RPMI8226 (cell line): ENCODE measurements at regions not wholly inside any gene's neighbourhood (a gene's known extent, or its start where the extent isn't known, plus 50 kb on each side); places are given as distances from the start of the nearest gene placed in this dataset.
A peak's percentile ranks its signal among the peaks of the same experiment; 100 is the strongest.

Experiments used
- DNase-seq: peaks from one replicate; pipeline ENCODE4 v3.0.0-alpha.2; 2015

DNA sequence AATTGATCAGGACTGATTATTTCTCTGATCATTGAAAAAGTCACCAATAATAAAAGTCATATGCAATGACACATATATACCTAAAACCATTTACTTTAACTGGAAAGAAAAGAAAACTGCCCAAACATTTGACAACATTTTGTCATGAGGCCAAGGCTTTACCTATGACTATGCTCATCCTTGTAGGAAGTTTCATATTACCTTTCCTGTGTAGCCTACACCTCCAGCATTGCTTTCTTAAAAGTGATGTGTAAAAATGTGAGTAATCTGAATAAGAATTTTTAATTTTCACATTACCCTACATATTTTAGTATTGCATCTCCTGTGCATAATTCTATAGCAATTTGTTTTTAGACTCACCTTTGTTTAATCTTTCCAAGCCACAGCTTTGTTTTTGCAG lies 419.8 kb upstream of the FIGN start:
- no peak for DNase-seq

DNA sequence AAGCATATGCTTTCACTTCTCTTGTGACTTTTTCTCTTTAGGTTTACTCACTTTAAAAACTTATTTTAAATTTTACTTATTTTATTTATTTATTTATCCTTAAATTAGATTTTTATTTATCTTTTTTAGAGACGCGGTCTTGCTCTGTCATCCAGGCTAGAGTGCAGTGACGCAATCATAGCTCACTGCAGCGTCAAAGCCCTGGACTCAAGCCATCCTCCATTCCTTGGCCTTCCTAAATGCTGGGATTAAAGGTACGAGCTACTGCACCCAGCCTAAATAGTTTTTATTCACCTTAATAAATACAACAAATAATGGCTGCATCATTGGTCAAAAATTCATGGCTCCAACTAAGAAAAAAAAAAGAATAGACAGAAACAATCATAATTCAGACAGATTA lies 415.7 kb upstream of the FIGN start:
- DNase-seq: no peak

DNA sequence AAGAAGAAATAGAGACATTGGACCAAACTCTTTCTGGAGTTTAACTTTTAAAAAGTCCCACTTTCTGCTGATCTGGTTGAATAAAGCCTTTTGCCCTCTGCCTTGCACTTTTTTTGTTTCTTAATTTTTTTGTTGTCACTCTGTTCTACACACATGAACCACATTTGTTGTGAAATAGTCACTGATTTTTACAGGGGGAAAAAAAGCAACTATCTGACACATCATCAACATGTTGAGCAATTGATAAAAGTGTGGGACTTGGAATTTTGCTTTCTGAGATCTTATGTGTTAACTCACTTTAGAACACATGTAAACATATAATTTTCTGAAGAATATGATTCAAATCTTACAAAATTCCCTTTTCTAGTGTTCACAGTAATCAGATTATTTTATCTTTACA lies 414.8 kb upstream of the FIGN start:
- no peak for DNase-seq

DNA sequence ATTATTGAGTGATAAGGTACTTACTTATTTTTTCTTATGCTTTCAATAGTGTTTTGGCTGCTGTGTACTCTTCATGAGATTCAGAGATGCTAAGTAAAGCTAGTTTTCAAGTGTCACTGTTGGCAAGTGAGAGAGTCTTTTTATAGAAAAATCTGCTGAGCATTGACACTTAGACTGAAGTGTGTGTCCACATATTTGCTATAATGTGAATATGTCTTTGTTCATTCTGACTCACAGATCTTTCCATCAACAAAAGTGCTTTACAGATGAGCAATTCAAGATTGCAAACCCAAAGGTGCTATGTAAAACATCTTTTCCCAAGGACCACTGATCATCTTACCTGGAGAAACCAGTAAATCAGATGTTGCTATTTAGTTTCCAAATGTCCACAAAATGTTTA lies 410.6 kb upstream of the FIGN start:
- no peak for DNase-seq

DNA sequence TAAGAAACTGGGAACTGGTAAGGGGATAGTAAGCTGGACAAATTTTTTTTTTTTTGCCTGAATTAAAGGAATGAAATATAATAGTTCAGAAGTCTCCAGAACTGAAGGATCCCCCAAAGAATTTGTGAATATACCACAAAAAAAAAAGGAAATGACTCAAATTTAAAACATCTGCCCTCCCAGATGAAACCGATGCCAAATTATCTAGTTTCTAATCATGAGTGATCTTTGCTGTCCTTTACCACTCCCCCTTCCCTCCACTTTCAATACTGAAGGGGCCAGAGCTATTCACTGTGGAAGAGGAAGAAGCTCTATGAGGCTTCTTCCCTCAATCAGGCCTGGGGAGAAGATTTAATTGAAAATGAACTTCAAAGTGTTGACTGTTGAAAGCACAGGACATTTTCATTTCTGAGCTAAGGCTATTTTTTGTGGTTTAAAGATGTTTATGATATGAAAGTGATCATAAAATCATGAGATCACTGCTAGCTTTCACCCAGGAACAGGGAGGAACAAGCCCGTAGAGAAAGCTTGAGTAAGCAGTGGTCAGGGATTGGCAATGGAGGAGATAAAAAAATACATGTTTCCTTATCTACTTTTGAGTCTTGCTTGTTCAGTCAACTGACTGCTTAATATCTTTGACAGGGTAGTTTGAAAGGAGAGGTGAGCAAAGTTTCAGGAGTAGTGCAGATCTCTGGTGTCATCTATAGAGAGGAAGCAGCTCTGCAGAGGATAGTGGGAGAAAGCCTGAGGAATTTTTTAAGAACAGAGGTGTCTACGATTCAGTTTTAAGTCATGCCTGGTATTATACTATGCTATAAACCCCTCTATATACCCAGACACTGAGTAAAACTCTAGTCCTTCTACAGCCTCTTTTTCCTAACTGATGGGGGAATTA lies 409.5 kb upstream of the FIGN start:
- peak; percentile 40 for DNase-seq

DNA sequence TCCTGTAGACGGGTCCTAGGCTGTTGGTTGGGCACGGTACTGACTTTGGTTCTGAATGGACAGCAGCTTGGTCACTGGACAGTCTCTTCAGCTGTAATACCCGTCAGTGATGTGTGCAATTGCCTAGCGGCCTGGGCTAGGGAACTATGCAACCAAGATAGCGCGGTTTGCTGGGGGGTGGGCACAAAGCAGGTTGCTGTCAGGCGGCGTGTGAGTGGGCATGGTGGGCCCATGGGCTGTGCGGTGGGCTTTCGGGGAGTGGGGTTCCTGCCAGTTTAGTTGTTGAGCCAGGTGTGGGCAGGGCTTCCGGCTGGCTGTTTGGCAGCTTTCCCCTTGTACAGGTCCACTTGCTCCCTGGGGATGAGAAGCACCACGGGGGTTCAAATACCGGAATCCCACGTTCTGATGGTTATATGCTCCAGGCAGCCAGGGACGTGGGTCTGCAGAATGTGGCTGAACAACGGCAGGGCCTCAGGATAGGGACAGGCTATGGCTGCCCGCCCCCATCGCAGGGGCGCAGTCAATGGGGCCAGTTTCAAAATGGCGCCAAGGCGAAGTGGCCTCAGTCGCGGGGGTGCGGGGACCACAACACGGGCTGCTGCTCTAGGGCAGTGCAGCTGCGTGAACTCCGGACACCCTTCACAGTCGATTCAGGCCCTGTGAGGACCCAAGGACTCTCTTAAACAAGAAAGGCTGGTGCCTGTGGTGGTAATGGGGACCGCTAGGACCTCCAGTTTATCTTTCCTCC lies 407.5 kb upstream of the FIGN start:
- no peak for DNase-seq

DNA sequence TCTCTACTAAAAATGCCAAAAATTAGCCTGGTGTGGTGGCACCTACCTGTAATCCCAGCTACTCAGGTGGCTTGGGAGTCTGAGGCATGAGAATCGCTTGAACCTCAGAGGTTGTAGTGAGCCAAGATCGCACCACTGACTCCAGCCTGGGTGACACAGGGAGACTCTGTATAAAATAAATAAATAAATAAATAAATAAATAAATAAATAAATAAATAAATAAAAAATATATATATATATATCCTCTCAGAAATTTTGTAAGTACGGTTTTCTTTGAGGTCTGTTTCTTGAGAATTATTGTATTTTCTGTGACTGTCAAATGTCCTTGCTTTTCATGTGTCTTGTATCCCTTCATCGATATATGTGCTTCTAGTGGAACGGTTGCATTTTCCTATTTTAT lies 406.9 kb upstream of the FIGN start:
- DNase-seq: no peak

DNA sequence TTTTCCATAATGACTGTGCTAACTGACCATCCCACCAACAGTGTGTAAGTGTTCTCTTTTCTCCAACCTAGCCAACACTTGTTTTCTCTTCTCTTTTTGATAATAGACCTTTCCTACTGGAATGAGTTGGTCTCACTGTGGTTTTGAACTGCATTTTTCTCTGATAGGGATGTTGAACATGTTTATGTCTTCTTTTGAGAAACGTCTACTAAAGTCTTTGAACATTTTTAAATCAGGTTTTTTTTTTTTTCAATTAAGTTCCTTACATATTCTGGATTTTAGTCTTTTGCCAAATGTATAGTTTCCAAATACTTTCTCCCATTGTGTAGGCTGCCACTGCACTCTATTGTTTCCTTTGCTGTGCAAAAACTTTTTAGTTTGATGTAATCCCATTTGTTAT lies 405.5 kb upstream of the FIGN start:
- no peak for DNase-seq

DNA sequence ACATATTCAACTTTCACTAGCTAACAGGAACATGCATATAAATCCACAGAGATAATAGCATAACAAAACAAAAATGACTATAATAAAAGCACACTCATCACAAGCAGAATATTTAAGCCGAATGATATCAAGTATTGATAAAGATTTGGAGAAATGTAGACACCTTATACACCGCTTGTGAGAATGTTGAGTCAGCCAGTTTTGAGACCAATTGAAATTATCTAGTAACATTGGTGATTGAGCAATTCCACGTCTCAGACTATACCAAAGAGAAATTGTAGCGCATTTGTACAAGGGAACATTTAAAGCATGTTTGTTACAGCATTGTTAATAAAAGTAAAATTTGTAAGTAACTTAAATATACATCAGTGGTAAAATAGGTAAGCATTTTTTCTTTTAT lies 402.9 kb upstream of the FIGN start:
- DNase-seq: no peak

DNA sequence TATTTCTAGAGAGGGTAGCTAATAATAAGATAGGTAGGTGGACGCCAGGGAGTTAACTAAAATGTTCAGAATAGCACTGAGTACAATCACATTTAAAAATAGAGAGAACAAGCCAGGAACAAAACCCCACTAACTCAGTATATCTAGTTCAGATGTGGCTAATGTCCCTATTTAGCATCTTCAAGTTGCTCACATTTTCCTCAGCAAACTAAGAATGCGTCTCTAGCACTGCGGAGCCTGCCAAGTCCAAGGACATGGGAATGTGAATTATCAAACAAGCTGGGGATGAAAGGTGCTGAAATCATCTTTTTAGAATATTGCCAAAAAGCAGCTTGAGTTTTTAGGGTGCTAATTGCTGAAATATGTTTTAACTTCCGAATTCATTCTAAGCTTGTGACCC lies 398.5 kb upstream of the FIGN start:
- DNase-seq: no peak

DNA sequence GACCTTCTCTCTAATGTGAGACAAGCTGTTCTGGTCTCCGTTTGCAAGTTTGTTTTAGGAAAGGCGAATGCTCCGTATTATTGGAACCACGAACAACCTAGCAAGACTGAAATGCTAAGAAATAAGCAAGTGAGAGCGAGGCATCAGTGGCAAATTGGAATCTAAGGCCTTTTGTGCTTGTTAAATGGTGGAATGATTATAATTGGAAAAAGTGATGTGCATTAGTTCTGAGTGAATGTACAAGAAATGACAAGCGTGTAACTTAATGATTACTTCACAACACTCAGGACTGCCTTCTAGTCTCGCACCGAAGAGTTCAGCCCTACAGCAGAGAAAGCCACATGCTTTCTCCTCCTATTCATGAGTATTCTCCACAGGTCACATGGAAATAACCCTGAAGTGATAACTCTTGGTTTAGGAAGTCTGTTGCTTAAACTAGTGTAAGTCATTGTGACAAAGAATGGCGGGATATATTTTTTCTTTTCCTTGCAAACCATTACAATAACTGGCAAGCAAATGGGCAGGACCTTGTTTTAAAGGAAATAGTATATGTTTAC lies 392.2 kb upstream of the FIGN start:
- DNase-seq: no peak

DNA sequence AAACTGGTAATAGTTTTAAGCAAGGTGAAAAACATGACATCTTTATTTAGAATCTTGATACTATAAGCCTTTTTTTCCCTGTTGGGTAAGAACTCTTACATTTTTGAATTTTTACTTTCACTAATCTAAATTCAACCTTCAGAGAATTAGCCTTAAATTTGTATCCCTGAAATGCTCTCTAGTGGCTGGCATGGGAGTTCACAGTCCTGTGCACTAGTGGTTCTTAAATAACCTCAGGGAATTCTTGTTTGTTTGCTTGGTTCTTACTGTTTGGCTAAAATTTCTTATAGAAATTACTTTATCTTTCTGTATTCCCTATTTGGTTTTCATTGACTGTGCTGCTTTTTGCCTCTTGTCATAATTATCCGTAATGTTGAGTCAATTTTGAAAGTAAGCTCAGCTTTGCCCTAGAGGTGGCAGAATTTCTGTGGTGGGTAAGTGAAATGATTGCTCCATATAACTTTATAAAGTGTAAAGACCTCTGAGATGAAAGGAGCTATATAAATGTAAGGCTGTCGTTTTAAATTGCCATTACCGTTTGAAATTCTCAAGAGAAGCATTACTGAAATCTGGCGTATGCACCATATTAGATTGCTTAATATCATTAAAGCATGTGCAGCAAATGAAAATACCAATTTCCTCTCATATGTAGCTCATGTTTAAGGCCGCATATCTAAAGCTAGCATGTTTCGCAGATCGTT lies 391.3 kb upstream of the FIGN start:
- DNase-seq: peak; percentile 16

DNA sequence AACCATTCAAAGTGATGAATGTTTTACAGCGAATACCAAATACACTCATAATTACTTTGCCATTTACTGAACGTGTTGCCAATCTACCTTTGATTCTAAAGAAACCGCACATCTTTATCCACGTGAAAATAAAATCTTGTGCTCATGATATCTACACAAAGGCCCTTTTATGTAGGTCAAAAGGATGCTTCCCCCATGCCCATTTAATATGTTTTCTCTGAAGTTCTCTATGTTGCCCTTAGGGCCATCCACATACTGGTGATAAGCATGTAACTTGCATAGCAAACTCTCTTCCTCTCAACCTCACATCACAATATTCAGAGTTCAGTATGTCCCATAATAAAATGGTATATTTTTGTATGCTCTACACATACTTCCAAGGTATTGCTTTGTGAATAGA lies 380.0 kb upstream of the FIGN start:
- no peak for DNase-seq

DNA sequence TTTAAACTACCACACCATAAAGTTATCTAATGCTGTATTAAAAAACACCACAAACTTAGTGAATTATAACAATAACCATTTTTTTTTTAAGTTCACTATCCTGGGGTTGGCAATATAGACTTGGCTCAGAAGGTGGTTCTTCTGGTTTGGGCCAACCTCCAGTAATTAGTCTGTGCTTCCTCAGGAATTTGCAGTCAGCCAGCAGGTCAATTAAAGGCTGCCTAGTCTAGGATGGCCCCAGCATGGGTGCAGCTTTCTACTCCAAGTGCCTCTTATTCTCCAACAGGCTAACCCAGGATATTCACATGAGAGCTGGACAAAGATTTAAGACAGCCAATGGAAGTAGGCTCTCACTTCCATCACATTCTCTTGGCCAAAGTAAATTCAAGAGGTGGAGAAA lies 379.1 kb upstream of the FIGN start:
- DNase-seq: no peak

DNA sequence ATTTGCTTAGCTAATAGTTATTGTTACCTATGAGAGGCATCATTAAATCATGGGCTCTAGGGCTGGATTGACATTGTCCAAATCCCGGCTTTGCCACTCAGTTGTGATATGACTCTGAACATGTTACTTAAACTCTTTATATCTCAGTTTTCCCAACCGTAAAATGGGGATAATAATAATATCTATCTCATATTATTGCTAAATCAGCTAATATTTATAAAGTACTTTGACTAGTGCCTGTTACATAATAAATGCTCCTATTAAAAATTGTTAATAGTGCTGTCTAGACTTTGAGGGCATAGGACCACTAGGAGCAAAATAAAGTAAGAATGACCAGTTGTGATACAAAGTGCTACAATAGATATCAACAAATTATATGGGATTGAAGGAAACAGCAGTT lies 376.3 kb upstream of the FIGN start:
- DNase-seq: no peak

DNA sequence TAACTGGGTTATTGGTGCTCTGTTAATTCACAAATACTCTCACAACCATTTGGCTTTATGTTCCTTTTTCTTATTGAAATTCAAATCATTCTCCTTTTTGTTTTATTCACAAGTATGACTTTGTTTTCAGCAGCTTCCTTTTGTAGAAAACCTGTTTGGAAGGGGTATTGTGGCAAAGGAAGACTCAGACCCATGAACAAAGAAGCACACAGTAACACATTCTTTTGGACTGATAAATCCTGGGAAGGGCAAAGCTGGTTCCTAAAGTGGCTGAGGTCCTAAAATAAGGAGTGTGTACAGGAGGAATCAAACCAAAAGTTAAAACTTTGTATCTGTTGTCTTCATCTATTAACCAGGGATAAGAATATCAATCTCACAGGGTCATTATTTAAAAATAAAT lies 374.7 kb upstream of the FIGN start:
- no peak for DNase-seq

DNA sequence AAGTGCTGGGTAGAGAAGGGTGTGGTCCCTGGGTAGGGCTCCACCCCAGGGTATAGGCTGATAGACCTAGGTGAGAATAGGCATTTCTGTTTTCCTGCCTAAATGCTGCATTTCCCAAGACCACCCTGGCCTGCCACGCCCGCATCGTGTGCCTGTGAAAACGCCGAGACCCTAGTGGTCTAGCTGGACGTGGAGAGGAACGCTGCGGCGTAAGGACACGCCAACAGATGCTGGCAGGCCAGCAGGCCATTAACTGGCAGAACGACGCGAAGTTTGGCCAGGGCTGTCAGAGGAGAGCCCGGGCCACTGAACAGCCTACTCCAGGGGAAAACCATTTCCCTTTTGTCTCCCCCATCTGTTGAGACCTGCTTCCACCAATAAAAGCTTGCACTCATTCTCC lies 373.2 kb upstream of the FIGN start:
- DNase-seq: no peak

DNA sequence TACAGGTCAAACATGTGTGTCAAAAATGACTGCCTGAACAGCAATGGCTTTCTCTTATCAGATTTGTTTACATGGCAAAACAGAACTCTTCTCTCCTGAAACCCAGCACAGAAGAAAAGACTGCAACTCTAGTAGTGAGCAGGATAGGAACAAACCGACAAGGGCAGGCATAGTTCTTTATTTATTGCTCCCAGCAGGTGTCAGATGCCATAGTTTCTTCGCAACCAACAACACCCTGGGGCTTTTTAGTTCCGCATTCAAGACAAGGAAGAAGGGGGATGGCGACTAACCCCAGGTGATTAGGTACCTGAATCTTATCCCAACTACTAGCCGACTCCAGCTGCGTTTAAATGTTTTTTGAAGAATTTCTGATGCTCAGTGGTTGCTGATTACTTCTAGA lies 367.5 kb upstream of the FIGN start:
- no peak for DNase-seq

DNA sequence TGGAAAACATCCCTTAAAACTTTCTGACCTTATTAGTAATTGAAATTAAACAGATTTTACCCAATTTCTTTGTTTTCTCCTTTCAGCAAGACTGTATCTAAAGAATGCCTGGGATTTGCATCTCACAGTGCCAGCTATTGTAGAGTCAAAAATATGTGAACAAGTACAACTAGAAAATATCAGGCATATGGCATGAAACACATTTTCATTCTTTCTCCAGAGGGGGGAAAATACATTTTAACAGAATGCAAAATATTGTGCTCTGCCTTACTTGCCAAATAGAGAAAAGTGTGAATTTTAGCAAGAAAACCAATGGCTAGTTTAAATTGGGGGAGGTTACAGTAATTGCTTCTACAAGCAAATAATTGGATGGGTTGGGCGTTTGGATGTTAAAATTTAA lies 366.6 kb upstream of the FIGN start:
- DNase-seq: no peak

DNA sequence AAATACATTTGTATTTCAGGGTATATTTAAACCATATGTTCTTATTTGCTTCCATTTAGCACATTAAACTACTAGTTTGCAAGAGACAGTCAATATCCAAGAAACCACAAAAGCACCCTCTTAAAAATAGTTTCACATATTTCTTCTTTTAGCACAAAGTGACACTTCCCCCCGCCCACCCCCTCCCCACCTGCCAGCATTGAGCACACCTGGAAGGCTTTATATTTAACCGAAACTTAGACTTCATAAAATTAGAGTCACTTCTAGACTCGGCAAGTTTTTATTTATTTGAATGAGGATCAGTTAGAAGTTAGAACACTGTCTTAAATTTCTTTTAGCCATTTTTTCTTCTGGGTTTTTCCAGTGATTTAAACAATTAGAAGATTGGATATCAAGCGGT lies 355.9 kb upstream of the FIGN start:
- peak; percentile 77 for DNase-seq

DNA sequence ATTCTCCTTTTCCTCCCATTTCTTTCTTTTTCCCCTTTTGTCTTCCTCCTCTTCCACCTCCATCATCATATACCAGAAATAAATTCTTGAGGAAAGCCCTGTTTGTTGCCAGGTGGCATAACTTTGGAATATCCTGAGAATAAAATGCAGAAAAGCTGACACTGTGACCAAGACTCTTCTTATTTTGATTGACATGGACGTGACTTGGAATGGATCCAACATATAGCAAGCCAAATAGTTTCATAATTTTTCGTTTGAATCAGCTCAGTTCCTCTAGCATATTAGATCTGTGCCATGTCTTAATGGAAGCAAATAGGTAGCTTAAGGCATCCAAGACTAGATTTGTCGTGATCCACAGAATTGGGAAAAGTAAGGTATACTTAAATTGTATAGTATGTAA lies 354.7 kb upstream of the FIGN start:
- peak; percentile 67 for DNase-seq

DNA sequence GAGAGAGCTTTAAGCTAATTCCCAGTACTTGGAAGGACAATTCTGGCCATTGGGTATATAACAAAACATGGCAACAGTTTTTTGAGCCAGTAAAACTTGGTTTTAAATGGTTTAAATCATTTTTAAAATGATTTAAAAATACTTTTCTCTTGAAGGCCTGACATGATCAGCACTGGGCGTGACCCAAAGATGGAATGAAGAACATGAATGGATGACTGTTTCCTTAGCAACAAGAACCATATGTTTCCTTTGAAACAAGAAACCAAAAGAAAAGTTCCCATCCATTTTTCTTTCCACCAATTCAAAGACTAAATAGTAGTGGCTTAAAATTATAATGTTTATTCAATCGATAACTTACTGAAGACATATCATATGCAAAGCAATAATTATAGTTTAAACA lies 348.3 kb upstream of the FIGN start:
- no peak for DNase-seq

DNA sequence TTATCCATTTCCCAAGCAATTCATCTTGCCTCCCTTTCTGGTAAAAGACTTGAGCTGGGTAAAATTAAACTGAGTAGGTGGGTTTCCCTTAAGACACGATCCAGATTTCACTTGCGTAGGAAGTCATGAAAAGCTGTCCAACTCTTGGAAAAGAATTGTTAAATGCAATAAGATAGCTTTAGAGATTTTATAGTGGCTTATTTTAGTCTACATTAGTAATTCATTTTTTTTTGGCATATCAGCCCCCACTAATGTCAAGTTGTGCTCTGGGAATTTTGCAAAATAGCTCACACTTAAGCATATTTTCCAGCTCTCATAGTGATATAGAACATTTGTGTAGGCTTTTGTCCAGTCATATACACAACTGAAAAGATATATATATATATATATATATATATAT lies 344.7 kb upstream of the FIGN start:
- no peak for DNase-seq

DNA sequence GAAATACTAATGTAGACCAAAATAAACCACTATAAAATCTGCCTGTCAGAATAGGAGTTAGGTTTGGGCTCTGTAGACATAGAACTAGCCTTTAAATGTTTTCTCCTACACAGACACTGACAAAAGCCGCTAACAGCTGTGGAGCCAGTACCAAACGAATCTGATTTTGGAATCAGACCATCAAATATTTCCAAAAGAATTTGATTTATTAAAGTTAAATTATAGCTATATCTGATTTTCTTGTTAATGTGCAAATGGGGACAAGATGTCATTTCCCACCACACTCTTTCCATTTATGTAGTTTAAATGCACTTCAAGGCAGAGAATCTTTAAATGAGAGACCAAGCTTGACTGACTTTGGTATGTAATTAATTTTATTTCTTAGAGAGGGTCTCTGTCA lies 343.4 kb upstream of the FIGN start:
- DNase-seq: no peak
